ENCODE measurements at regions not wholly inside any gene's neighbourhood (a gene's known extent, or its start where the extent isn't known, plus 50 kb on each side); places are given as distances from the start of the nearest gene placed in this dataset.

DNA sequence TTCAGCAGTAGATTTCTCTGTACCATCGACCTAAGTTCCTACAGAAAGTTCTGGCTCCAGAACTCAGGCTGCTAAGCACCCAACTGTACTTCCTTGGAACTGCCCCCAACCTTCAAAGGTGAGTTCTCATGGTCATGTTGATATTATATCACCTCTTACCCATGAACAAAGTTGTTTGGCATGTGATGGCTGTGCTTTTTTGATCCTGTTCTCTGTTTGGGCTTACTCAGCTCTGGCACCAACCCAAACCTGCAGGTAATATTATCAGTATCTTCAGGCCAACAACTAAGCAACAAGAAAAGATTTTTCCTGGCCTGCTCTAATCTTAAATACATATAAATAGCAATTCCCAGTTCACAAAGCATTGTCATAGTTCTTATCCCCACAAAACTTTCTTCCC is 318.7 kb upstream of the LMCD1 start:
- Histone ChIP-seq H3K4me1 (no peaks in the 10 kb centered on the region), H3K27ac (no peak overlapping the region), H3K9me3 (no peaks in the 10 kb centered on the region), H3K36me3 (no peaks in the 10 kb centered on the region), H3K27me3 (no peaks in the 10 kb centered on the region), H3K4me3 (no peak overlapping the region)
- in situ Hi-C loops (cut with MboI; ENCODE audit: low pct_ligation_motif_present in 1 of 4, low pct_unique_long_range_greater_than_20kb in 1 of 4, low sequenced_read_pairs in 3 of 4) = no loop called here
- TF ChIP-seq, protein P1, sequence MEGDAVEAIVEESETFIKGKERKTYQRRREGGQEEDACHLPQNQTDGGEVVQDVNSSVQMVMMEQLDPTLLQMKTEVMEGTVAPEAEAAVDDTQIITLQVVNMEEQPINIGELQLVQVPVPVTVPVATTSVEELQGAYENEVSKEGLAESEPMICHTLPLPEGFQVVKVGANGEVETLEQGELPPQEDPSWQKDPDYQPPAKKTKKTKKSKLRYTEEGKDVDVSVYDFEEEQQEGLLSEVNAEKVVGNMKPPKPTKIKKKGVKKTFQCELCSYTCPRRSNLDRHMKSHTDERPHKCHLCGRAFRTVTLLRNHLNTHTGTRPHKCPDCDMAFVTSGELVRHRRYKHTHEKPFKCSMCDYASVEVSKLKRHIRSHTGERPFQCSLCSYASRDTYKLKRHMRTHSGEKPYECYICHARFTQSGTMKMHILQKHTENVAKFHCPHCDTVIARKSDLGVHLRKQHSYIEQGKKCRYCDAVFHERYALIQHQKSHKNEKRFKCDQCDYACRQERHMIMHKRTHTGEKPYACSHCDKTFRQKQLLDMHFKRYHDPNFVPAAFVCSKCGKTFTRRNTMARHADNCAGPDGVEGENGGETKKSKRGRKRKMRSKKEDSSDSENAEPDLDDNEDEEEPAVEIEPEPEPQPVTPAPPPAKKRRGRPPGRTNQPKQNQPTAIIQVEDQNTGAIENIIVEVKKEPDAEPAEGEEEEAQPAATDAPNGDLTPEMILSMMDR (IDR thresholded peaks at IDR 0.05) = no peak
- TF ChIP-seq EP300 (IDR thresholded peaks at IDR 0.05; ENCODE audit: low read depth) (no peak), POLR2A (IDR thresholded peaks at IDR 0.05) (no peak)
- WGBS, 2 donors (ENCODE audit: low coverage in 1 of 2) = 62% methylated on average over 1 of the region's 1 CpG; no CpG with 5 or more reads in 1 of the 2 donors
- no peak for DNase-seq
- intact Hi-C loops (cut with DNase I; ENCODE audit: low total_unique reads) = no loop called here

DNA sequence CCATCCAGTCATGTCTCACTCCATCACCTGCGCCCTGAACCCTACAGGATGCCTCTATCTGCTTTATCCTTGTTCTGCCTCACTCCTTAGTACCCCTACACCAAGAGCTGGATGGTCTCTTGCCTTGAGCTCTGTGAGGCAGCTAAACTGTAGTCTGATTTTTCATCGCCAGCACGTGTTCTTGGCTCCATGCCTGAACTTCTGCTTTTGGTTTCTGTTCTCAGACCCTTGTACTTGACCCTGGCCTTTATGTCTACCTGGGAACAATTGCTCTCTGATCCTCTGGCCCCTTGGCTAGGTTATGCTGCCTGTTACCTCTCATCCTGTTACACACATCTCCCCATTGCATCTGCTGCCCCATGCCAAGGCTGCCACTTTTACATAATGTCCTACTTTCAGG is 318.0 kb upstream of the LMCD1 start:
- TF ChIP-seq POLR2A (IDR thresholded peaks at IDR 0.05) (no peak), POLR2AphosphoS5 (IDR thresholded peaks at IDR 0.05) (no peak), EP300 (IDR thresholded peaks at IDR 0.05; ENCODE audit: low read depth) (no peak)
- TF ChIP-seq, protein P1 (IDR thresholded peaks at IDR 0.05) = no peak
- in situ Hi-C loops (cut with MboI; ENCODE audit: low pct_ligation_motif_present in 1 of 4, low pct_unique_long_range_greater_than_20kb in 1 of 4, low sequenced_read_pairs in 3 of 4) (no loop called here), intact Hi-C loops (cut with DNase I; ENCODE audit: low total_unique reads) (no loop called here)
- H3K27ac ChIP-seq = no peak overlapping the region
- no peak overlapping the region for H3K4me3 ChIP-seq
- no peaks in the 10 kb centered on the region for H3K4me1 ChIP-seq
- no peaks in the 10 kb centered on the region for H3K9me3 ChIP-seq
- 52 to 65% methylated on average over 2 to 3 of the region's 3 CpGs for WGBS, 2 donors (ENCODE audit: low coverage in 1 of 2)
- H3K36me3 ChIP-seq = no peaks in the 10 kb centered on the region
- no peak for DNase-seq
- H3K27me3 ChIP-seq = no peaks in the 10 kb centered on the region

DNA sequence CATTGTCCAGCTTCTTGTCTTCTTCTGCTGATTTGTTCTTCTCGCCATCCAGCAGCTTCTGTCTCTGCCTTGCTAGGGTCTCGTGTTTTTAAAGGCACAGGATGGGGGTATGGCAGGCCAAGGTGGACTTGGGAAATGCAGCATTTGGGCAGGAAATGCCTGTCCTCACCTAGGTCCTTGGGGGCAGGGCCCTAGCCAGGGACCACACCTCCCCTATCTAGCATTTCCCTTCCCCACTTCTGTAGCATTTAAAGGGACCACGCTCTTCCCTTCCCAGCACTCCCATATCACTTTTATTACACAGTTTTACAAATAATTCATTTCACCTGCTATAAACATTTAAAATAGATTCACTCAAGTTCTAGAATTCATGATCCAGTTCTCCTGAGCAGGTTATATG is 315.4 kb upstream of the LMCD1 start:
- H3K36me3 ChIP-seq = no peaks in the 10 kb centered on the region
- no peak for TF ChIP-seq POLR2AphosphoS5 (IDR thresholded peaks at IDR 0.05)
- TF ChIP-seq, protein P1 (IDR thresholded peaks at IDR 0.05) = no peak
- no peak for TF ChIP-seq POLR2A (IDR thresholded peaks at IDR 0.05)
- TF ChIP-seq EP300 (IDR thresholded peaks at IDR 0.05; ENCODE audit: low read depth) = no peak
- H3K9me3 ChIP-seq = no peaks in the 10 kb centered on the region
- H3K27ac ChIP-seq = no peak overlapping the region
- H3K4me1 ChIP-seq = no peaks in the 10 kb centered on the region
- H3K4me3 ChIP-seq = no peak overlapping the region
- no peaks in the 10 kb centered on the region for H3K27me3 ChIP-seq
- WGBS, 2 donors (ENCODE audit: low coverage in 1 of 2) = 85 to 89% methylated on average over 3 of the region's 3 CpGs
- intact Hi-C loops (cut with DNase I; ENCODE audit: low total_unique reads) = no loop called here
- no peak for DNase-seq
- in situ Hi-C loops (cut with MboI; ENCODE audit: low pct_ligation_motif_present in 1 of 4, low pct_unique_long_range_greater_than_20kb in 1 of 4, low sequenced_read_pairs in 3 of 4) = no loop called here

DNA sequence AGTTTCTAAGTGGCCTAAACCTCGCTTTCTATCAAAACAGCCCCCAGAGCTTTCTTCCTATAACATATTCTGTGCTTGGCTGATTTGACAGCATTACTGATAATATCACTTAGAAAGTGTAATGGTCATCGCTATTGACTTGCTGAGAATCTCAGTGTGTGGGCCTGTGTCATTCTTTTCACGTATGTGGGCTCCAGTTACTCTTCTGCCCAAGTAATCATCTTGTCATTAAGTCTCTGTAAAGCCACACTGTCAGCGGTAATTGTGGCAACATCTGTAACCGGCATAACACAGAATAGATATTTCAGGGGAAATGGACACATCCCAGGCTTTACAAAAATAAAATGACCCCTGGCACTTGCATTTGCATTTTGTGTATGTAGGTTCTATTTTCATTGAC is 313.6 kb upstream of the LMCD1 start:
- in situ Hi-C loops (cut with MboI; ENCODE audit: low pct_ligation_motif_present in 1 of 4, low pct_unique_long_range_greater_than_20kb in 1 of 4, low sequenced_read_pairs in 3 of 4) = no loop called here

More for the DNA sequence above, 313.6 kb upstream of the LMCD1 start:
- Histone ChIP-seq H3K9me3 (no peaks in the 10 kb centered on the region), H3K27me3 (no peaks in the 10 kb centered on the region), H3K4me3 (no peak overlapping the region), H3K36me3 (no peaks in the 10 kb centered on the region), H3K27ac (no peak overlapping the region), H3K4me1 (no peaks in the 10 kb centered on the region)
- WGBS, 2 donors (ENCODE audit: low coverage in 1 of 2) = 83 to 87% methylated on average over 5 of the region's 5 CpGs
- no peak for DNase-seq
- intact Hi-C loops (cut with DNase I; ENCODE audit: low total_unique reads) = no loop called here
- TF ChIP-seq POLR2AphosphoS5 (IDR thresholded peaks at IDR 0.05) (no peak), EP300 (IDR thresholded peaks at IDR 0.05; ENCODE audit: low read depth) (no peak), POLR2A (IDR thresholded peaks at IDR 0.05) (no peak)
- TF ChIP-seq, protein P1 (IDR thresholded peaks at IDR 0.05) = no peak
